Activated CD4-positive, alpha-beta T cell treated with anti-CD3 and anti-CD28 coated beads, Interleukin-10, Interleukin-2, amounts not matched to agents 100 ng/mL and 50 ng/mL, durations not matched to agents 16 hours and 8 hours (primary cell): ENCODE measurements at regions not wholly inside any gene's neighbourhood (a gene's known extent, or its start where the extent isn't known, plus 50 kb on each side); places are given as distances from the start of the nearest gene placed in this dataset.
A peak's percentile ranks its signal among the peaks of the same experiment; 100 is the strongest.

Experiments
- DNase-seq: peaks from one replicate; pipeline ENCODE4 v3.0.0-alpha.2; 2020

DNA sequence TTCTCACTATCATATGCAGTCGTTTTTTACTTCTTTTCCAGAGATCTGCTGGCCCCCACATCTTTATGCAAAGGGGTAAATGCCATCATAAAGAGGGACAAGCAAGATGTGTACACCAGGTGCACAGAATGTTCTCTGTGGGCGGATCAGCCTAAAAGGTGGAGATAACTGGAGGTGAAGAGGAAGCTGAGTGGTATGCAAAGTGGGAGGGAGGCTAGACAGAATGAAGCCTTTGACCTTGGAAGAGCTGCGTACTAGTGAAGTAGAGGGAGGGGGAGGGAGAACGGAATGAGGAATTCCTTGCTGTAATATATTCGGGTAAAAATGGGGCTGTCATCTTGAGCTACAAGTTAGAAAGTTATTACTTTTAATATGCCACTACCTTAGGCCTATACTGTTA lies 287.5 kb upstream of the VRK2 start:
- DNase-seq = no peak

DNA sequence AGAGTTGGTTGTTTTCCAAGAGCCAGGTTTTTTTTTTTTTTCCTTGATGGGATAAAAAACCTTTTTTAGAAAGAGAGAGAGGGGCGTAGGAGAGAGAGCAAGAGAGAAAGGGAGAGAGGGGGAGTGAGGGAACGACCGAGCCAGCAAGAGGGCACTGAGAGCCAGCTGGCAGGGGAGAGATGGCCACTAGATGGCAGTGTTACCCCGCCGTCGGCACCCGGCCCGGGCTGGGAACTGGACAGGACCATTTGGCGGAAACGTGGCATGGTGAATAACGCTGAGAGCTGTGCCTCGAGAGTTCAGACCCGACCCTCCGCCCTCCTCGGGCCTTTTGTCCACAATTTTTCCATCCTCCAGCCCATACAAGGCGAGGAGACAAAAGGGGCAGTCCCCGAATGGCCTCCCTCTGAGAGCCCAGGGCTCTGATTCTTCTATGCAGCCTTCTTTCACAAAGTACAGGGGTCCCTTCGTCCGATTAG lies 286.7 kb upstream of the VRK2 start:
- peak; percentile 80 for DNase-seq

DNA sequence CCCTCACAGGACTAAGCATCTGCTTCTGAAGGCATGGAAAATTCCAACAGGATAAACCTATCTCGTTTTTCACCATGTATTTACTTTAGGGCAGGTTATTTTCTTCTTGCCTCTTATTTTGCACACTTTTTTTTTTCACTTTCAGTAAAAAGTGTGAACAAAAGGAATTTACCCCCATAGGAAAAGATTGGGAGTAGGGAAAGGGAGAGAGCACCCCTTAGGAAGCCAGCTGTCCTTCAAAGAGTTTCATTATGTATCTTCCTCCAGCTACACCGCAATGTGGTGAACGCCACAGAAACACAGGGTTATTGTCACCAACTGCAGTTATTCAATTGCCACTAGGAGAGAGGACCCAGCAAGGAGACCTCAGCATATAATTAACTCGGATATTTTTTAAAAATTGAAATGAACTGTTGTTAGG lies 286.2 kb upstream of the VRK2 start:
- no peak for DNase-seq

DNA sequence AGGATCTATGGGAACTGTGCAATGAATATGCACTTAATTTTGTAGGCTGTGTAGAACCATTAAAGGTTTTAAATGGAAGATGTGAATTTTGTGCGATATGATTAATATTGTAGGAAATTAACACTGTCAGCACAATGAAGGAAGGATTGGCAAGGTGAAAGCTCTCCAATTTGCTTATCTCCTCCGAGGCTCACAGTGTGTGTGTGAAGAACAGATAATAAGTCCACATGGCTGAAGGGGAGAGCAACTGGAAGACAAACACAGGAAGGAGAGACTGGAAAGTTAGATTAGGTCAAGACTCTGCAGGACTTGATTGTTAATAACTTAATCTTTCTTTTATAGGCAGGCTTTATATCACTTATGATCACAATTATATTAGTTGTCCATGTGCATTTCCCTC lies 269.7 kb upstream of the VRK2 start:
- no peak for DNase-seq

DNA sequence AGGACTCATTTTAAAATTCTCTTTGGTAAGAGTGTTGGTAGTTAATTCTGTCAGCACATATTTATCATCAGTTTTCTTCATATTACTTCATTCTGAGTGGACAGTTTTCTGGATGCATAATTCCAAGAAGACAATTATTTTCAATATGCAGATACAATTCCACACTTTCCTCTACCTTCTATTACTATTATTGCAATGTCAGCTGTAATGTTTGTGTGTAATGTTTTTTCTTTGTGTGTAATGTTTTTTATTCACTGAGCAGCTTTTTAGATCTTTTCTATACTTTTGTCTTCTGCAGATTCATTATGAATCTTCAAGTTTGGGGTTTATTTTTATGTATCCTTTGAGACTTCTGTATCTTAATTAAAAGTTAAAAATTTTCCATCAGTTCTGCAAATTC lies 264.0 kb upstream of the VRK2 start:
- no peak for DNase-seq

DNA sequence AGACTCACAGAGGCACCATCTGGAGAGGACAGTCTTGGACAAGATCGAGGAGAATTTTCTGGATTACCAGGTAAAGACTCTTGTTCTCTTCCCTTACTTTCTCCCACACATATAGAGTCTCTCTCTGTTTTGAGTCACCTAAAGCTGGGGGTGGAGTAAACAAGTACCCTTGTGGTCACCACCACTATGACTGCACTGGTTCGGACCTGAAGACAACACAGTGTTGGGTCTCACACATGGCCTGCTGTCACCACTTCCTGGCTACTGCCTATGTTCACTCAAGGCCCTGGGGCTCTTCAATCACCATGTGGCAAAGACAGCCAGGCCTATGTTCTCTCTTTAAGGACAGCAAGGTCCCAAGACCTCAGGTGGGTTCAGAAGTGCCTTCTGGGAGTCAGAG lies 253.3 kb upstream of the VRK2 start:
- DNase-seq = no peak

DNA sequence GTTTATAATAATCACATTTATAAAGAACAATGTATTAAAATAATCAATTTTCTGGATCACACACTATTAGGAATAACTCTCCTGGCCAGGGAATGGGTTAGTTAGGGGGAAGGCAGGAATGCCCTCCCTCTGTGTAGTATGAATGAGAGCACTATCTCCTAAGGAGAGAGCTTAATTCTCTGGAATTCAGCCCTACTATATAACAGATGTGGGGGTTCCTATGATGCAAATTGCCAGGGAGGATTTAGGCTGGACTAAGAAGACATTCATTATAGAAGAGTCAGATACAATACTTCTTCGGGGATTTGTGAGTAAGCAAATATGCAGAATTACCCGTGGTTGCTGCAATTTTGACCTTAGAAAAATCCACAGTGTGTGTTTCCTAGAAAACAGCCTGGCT lies 250.1 kb upstream of the VRK2 start:
- no peak for DNase-seq

DNA sequence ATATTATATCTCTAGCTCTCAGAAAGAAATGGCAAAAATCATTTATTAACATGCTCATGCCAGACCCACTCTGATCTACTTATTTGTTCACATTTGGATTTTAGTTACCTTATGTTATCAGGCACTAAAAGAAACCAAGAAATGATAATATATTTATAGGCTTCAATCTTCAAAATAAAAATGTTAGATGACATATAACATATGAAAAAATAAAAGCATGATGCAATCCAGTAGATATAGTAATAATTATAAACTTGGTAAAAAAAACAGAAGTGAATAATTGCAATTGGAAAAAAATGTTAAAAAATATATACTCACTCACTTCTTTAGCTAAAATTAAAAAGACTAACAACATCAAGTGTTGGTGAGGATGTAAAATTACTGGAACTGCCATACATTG lies 248.3 kb upstream of the VRK2 start:
- DNase-seq = no peak

DNA sequence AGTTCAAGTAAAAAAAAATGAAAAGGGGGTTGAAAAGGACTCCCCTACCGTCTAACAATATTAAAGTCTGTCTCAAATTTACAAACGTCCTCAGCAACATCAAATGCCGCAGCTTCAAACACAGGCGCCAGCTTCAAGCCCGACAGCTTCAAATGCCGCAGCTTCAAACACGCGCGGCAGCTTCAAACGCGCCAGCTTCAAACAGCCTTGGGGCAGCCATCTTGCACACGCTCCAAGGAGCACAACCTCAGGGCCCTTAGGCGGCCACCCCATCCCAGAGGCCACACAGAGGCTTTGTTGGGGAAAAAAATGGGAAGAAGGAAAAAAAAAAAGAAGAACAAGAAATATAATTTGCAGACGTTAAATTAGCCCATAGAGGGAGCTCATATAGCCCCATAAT lies 244.4 kb upstream of the VRK2 start:
- DNase-seq = no peak

DNA sequence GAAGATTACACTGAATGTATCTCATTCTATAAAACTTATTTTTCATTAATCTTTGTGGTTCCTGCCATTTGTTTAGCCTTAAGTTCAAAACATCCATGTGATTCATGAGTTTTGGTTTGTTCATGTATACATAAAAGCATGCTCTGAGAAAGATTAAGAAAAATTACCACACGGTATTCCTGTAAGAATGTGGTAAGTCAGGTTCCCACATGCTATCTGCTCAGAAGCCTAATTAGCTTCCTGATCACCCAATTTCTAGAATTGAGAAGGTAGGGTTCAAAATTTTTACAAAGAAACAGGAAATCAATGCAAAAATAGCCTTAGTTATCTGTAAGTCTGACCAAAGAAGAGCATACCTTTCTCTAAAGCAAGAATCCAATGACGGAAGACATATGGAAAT lies 241.6 kb upstream of the VRK2 start:
- DNase-seq = no peak

DNA sequence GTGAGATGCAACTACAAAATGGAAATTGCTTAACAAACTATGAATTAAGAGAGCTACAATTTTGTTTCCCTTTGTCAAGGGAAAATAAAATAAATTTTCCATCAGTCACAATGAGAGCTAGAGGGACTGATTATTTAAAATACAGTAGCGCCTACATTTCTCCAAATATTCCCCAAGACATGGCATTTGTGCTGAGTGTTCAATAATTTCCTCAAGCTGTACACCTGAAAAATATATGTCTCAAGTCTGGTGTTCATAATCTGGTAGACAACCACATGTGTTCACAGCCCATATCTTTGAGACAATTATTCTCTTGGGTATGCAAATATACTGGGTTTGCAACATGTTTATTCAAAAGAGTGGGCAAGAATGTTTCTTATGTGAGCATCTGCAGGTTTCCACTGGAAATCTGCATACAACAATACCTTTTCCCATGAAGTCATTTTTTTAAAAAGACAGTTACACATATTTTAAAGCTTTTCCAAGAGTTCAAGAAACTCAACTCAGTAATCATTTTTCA lies 240.1 kb upstream of the VRK2 start:
- DNase-seq = no peak

DNA sequence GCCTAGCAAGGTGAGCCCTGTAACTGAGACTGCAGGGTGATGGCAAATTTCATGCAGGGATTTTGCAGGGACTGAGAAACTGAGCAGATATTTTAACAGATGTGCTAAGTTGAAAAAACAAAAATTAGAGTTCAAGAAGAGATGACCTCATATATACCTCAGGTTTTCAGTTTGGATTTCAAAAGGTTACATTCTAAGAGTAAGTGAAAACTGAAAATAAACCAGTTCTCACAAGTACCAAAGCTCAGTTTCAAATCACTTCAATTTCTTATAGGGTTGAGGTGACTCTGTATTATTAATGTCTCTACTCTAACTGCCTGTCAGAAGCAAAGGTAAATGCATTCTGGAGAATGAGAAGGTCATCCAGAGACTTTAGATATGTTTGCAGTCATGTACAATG lies 237.4 kb upstream of the VRK2 start:
- no peak for DNase-seq

DNA sequence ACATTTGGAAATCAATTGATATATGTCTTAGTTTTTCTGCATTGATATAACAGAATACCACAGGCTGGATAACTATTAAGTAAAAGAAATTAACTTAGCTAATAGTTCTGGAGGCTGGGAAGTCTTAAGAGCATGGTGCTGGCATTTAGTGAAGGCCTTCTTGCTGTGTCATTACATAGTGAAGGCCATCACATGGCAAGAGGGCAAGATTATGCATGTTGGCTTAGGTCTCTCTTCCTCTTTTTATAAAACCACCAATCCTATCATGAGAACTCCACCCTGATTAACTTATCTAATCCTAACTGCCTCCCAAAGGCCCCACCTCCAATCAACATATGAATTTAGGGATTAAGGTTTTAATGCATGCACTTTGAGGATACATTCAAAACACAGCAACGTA lies 225.5 kb upstream of the VRK2 start:
- no peak for DNase-seq

DNA sequence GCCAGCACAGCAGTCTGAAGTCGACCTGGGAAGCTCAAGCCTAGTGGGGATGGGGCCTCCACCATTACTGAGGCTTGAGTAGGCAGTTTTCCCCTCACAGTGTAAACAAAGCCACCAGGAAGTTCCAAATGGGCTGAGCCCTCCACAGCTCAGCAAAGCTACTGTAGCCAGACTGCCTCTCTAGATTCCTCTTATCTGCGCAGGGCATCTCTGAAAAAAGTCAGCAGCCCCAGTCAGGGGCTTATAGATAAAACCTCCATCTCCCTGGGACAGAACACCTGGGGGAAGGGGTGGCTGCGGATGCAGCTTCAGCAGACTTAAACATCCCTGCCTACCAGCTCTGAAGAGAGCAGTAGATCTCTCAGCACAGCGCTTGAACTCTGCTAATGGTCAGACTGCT lies 218.4 kb upstream of the VRK2 start:
- DNase-seq = no peak

DNA sequence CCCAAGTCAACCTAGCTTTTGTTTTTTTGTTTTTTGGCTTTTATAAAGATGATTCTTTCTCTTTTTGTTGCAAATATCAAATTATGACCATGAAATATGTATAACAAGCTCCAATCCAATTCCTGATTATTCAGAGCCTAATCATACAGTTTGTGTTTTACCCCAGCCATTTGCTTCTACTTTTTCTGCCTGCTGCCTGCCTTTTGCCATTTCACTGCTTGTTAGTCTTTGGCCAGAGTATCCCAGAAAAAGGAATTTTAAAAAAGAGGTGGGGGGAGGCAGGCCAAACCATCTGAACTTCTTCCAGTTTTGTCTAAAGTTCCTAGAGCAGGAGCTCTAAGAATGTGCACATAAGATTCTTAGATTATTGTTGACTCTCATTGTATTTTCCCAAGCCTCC lies 211.9 kb upstream of the VRK2 start:
- no peak for DNase-seq

DNA sequence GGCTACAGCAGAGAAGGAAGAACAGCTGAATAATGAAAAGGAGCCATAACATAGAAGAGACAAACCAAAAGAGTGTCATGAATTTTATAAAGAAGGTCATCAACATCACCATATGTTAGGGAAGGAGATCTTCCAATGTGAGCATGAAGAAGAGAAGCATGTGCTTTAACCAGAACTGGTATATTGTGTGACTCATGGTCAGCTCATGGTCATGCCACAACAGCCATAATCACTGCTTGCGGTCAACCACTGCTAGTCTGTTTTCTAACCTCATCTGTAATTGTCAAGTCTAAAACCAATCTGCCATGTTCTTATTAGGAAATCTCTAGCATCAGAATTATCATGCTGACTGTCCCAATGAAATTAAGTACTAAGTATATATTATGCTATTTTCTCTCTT lies 204.1 kb upstream of the VRK2 start:
- no peak for DNase-seq

DNA sequence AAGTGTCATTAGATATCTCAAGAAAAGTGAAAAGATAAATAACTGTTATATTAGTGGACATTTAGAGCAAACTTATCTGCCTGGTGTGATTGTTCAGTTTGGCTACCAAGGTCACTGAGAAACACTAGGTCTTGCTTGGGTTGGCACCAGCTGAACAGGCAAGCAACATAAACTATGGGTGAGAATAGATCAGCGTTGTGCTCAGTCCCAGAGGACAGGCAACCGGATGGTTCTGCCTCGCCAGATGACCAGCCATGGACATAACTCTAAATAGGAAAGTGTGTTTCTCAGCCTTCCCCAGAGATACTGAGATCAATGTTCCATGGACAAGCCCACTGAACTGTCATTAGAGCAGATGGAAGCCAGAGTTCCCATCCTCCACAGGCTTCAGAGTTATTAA lies 203.4 kb upstream of the VRK2 start:
- no peak for DNase-seq

DNA sequence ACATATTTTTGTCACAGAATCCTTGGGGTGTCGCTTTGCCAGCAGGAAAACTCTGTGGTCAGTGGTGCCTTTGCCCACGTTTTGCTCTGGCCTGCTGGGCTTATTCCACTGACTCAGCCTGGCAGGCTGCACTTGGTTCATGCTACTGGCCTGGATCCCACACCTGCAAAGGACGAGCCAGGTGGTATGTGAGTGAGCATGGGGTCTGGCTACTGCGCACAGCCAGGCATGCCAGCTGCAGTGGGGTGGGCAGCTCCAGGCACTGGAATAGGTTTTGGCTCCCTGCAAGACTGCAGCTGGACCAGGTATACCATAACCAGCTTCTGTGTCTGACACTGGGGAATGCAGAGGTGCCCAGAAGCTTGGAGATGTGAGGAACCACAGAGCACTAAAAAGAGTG lies 197.9 kb upstream of the VRK2 start:
- DNase-seq = no peak

DNA sequence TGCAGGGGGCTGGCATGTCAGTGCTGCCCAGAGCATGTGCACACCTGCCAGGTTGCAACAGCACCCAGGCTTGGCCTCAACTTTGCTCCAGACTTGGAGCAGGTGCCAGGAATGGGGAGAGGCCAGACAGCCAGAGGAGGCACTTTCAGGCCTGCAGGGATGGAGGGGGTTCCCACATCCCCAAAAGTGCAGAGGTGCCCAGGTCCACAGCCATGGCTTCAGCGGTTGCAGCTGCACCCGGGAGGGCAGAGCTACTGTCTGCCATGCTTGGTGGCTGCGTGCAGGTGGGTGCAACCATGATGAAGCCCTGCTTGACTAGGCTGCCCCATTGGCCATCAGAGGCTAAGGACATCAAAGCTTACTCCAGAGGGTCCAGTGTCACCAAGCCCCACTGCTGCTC lies 196.8 kb upstream of the VRK2 start:
- DNase-seq = no peak

DNA sequence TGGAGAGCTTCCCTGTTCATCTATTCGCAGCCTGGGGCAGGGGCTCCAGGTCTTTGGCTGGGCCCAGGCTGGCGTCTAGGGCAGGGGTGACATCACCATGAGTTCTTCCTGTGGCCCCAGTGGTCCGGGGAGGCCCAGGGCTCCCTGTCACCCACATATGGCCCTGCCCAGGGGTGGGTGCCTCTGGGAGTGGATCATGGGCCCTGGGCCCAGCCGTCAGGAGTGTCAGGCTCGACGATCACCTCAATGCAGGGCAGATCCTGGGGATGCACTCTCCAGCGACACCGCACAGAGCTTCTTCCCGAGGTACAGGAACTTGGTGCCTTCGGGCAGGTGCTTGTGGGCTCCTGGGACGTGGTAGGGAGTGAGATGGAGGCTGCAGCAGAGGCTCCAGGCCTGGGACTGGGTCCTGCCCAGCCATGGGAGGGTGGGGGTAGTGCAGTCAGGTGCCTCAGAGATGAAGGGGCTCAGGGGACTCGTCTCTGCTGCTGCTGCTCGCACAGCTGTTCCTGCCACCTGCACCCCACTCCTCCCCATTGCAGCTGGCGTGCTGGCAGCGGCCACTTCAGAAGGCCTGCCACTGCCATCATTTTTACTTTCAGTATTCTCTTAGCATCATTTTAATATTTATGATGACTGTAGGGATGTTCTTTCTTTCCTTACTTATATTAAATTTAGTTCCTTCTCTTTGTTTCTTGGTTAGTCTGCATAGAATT lies 196.0 kb upstream of the VRK2 start:
- DNase-seq = no peak

DNA sequence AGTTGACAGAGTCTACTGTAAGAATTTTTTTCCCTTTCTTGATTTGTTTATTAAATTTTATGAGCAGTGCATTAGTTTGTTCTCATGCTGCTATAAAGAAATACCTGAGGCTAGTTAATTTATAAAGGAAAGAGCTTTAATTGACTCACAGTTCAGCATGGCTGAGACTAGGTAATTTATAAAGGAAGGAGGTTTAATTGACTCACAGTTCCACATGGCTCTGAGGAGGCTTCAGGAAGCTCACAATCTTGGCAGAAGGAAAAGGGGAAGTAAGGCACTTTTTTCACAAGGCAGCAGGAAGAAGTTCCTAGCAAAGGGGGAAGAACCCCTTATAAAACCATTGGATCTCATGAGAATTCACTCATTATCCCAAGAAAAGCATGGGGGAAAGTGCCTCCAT lies 191.4 kb upstream of the VRK2 start:
- DNase-seq = no peak

DNA sequence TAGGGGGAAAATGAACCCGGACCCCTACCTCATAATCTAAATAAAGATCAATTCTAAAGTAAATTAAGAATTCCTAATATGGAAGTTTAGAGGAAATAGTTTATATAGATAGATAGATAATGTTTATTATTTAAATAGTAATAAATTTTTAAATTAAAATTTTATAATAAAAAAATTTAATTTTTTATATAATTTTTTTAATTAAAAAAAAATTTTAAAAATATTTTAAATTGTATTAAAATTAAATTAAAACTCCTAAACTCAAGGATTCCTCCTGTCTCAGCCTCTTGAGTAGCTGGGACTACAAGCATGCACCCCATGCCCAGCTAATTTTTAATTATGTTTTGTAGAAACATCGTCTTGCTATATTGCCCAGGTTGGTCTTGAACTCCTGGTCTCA lies 186.9 kb upstream of the VRK2 start:
- DNase-seq = no peak

DNA sequence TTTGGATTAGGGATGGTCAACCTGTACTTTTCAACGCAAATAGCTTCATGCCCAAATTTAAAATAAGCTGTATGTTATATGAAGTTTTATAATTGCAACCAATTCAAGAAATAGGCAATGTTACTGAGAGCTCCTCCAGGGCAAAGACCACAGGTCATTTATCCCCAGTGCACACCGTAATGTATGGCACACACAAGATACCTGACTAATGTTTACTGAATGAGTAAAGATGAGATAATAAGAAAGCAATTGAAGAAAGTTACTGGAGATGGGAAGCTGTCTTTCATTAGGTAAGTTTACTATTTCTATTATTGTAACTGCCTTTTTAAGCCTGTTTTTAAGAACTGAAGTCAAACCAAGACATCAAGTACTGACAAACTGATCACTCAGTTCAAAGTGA lies 184.5 kb upstream of the VRK2 start:
- DNase-seq = no peak

DNA sequence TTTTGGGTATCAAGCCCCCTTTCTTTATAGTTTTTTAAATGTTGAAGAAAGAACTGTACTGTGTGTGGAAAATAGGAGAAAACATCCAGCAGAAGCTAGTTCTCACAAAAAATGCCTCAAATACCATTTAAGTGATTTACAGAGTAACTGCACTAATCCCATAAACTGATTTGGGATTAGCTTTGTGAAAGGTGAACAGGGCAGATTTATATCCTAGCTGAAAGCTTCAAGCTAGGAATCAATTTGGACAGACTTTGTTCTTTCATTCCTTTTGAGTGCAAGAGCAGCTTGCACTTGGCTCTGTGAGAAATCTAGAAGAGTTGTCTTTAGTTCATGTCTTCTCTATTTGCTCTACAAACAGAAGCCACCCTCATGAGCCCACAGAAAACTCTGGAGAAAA lies 183.9 kb upstream of the VRK2 start:
- no peak for DNase-seq

DNA sequence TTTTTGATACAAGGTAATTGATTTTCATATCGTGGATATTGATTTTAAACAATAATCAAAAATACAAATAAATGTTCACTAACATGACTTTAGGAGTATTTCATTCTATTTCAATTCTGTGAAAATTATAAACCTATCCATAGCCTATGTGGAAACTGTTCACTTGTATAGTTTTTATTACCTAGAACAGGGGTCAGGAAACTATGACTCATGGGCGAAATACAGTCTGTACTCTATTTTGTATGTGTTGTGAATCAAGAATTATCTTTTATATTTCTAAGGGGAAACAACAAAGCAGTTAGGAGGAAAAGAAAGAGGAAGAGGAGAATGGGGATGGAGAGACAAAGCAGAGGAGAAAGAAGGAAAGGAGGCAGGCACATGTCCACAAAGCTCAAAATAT lies 181.7 kb upstream of the VRK2 start:
- DNase-seq = no peak
